NCI-H1417 (cell line): ENCODE measurements at regions not wholly inside any gene's neighbourhood (a gene's known extent, or its start where the extent isn't known, plus 50 kb on each side); places are given as distances from the start of the nearest gene placed in this dataset.

ENCODE experiments used
- DNase-seq, 3 experiments: peaks; one replicate each; lab custom pipeline; 2025; lab: John Stamatoyannopoulos, UW

DNA sequence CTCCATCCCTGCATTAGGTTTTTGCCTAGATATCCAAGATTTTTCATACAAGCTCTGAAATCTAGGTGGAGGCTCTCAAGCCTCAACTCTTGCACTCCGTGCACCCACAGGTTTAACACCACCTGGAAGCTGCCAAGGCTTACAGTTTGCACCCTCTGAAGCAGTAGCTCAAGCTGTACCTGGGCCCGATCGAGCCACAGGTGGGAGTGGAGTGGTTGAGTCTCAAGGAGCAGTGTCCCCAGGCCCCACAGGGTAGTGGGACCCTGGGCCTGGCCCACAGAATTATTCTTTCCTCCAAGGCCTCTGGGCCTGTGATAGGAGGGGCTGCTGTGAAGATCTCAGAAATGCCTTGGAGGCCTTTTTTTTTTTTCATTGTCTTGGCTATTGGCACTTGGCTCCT is 973.5 kb upstream of the MAP3K7 start:
- DNase-seq: no peak

DNA sequence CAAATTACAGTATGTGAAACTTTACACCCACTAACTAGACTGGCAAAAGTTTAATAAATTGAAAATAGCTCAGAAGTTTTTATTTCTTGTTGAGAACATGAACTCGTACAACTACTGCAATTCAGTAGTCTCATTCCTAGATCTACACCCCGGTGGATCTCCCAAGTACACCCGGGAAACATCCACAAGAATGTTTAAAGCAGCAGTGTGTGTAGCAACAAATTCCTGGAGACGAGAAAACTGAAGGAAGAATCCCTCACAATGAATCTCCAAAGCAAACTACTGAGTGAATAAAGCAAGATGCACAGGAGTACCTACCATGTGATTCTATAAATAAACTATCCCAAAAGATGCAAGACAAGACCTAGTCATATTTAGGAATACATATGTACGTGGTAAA is 954.0 kb upstream of the MAP3K7 start:
- no peak for DNase-seq

DNA sequence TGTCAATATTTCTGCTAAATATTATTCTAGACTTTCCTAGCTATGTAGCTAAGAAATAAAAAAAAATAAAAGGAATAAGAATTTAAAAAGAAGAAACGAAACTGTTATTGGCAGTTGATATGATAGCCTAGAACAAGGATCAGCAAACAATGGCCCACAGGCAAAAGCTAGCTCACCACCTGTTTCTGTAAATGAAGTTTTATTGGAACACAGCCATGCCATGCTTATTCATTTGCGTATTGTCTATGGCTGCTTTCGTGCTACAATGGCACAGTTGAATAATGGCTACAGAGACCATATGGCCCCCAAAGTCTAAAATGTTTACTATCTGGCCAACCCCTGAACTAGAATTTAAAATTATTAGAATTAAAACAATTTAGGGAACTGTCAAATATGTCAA is 952.6 kb upstream of the MAP3K7 start:
- DNase-seq: no peak

DNA sequence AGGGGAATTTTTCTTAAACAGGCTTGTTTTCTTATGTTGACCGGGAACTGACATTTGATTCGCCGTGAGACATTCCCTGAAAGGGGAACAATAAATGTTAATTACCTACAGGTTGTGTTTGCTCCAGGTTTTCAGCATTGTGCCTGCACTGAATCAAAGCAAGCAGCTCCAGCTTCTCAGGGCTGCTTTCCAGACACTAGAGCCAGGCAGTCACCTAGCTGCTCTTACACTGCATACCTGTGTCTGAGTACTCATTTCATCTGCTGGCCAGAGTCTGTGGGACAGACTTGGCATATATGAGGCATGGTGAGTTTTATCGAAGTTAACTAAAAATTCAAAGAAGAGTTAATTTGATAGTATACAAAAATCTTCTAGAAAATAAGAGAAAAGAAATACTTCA is 951.8 kb upstream of the MAP3K7 start:
- DNase-seq: no peak

DNA sequence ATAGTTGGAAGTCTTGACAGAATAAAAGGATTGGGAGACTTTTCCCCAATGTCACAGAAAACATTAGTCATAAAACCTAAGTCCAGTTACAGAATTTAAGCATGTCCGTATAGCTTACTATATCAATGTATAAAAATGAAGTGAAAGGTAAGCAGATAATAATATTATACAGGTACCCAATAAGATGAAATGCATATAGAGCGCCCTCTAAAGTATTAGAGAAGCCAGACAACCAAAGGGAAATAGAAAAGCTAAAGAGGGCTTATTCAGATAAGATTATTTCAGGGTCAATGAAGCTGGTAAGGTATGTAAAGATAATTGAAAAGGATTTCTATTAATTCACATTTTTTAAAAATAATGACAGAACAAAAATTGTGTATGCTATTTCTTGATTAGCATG is 947.7 kb upstream of the MAP3K7 start:
- DNase-seq: no peak

DNA sequence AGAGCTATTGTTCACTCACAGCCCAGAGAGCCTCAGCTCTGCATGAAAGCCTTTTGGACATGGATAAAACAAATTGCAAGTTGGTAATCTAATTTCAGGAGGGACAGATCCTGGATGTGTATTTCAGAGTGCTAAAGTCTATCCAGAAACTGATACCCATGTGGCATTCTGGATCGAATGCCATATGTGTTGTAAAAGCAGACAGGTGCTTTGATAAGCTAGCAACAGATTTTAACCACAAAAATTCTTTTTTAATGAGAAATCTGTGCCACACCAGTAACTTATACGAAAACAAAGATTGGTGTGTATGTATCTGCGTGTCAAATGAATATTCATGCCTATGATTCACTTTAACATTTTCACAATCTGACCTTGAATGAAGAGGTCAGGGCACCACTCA is 936.6 kb upstream of the MAP3K7 start:
- DNase-seq: no peak

DNA sequence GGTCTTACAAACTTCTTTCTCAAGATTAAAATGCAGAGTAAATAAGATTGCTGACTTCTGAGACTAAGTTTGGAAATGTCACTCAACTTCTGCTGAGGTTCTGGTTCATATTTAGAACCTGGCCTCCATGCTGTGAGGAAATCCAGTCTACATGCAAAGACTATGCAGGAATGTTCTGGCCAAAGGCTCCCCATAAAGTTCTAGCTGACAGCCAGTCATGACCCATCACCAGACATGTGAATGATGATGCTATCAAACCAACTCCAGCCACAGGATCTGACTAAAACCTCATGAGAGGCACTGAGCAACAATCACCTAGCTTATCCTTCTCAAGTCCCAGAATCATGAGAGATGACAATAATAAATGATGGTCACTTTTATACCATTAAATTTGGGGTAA is 935.1 kb upstream of the MAP3K7 start:
- DNase-seq: no peak

DNA sequence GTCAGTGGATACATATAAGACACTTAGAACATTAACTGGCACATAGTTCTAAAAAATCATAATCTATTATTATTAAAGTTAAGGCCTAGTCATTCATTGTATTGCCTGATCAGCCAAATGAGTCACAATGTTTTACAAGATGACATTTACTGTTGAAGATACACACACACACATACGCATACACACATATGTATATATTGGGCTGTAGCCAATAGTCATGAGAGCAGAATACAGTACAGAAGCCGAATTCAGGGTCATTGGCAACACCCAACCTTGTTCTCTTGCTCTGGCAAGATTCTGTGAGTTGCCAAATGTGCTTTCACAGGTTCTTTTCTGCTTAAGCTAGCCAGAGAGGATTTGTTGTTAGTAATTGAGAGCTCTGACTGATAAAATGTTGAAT is 922.8 kb upstream of the MAP3K7 start:
- no peak for DNase-seq

DNA sequence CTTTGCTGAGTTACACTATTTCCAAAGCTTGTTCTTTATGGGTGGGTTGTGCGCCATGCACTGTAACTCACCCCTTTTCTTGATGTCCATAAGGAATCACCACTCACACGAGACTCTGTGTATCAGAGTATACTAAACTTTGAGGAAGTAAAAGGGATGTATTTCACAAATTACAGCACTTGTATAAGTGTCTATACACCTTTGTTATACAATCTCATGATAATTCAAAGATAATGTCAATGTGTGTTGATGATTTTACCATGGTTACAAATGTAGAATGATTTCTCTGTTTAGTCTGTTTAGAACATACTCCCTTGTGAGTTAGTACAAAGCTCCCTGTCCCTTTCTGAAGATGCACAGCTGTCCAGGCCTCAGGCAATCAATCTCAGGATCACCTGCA is 922.2 kb upstream of the MAP3K7 start:
- DNase-seq: no peak

DNA sequence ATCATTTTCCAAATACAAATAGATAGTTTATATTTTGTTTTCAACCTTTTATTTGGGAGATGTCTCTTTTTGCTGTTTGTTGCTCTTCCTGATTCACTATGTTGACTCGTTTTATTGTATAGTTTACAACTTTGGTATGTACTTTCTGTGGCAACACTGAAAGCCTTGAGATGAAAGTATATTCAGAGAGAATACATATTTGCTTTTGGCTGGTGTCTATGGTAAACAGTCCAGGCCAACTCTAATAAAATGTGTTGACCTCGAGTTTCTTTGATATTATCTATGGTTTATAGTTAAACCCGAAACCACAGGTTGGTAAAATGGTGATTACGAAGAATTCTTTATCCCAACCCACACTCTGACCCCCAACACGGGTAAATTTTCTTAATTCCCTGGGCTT is 919.6 kb upstream of the MAP3K7 start:
- DNase-seq: no peak

DNA sequence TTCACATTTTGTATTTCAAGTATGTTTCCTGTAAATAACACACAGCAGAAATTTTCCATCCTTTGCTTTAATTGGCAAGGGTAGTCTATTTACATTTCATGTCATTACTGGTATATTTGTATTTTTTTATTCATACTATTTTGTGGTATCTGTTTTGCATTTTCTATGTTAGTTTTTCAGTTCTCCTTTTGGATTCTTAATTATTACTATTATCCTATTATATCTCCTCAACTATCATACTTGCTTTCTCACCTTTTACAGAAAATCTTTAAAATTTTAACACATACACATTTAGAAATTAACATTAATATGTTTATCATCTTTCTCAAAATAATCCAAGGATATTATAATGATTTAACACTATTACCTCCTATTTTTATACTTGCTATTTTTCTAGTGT is 918.3 kb upstream of the MAP3K7 start:
- DNase-seq: no peak

DNA sequence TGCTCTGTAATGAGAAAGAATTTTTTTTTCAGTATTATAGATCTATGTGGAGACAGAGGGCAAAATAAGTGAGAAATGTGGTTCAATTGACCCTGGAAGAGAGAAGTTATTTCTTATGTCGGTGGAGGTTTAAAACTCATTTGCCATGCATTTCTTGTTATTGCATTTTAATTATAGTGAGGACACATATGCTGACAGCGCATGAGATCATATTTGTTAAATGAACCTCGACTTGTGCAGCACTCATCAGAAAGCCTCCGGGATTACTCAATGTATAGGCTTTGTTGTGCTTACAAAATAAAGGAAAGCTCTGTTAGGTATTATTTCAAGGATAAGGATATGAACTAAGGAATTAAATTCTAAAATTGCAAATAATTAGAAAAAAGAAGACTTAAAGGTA is 915.1 kb upstream of the MAP3K7 start:
- DNase-seq: no peak

DNA sequence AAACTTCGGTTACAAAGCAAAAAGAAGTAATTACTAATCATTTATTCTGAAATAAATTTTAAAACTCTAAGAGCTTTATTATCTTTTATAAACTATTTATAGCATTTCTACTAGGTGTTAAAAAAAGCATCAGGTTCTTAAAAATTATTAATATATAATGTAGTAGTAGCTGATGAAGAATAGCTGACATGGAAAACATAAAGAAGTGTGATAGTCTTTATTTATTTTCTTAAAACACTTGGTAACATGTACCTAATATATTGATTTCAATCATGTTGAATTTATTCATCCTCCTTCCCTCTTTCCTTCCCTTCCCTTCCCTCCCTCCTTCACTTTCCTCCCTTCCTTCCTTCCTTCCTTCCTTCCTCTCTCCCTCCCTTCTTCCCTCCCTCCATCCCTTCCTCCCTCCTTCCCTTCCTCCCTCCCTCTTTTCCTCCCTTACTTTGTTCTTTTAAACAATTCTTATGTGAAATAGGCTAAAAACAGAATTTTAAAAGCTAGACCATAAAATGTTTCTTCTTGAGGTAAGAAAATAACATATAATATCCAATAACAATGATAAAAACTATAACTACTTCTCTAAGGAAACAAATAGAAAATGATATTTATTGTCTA is 913.9 kb upstream of the MAP3K7 start:
- no peak for DNase-seq

DNA sequence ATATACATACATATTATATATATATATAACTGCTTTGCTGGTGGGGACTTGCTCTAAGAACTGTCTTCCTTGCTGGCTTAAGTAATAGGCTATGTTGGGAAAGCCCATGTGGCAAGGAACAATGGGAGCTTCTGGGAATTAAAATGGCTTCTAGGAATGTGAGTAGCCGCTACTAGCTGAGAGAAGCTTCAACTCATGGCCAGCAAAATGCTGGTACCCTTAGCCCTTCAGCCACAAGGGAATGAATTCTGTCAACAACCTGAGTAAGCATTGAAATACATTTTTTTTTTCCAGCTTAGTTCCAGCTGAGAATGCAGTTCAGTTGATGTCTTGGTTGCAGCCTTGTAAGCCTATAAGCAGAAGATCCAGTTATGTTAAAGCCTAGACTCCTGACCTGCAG is 911.7 kb upstream of the MAP3K7 start:
- DNase-seq: no peak

DNA sequence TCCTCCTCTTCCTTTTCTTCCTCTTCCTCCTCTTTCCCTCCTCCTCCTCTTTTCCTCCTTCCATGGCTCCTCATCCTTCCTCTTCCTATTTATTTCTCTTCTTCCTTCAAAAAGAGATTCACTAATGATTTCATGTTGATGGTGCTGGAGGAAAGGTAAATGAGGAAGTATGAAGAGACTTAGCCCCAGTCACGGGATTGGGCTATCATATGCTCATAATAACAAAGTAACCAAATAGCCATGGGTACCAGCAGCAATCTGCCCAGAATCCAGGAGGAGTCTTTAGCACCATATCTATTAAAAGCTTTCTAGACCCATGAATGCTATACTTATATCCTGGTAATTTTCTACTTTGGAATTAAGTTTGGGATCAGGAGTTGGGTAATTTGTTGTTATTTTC is 910.9 kb upstream of the MAP3K7 start:
- no peak for DNase-seq

DNA sequence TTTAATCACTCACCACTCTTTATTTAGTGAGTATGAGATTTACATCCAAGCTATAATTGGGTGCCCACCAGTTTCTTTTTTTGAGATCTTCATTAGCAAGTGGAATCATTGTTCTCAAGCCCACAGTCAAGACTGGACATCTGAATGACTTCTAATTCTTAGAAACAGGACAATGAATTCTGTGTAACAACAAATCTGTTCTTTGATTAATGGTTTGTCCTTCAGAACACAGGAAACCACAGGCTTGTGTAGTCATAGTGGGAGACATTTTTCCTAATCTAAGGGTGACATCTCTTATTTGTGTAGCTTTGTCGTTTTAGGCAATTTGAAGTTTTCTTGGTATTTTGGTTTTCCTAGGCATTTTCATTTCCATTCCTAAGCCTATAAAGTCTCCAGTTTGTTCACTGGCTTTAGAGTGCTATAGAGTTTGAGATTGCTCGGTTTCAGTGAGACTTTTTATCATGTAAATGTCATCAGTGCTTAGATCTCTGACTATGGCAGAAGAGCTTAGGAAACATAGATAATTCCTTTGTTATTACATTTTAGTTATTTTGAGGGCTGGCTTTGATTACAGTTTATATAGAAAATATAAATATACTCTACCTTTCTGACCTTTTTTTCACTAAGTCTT is 903.9 kb upstream of the MAP3K7 start:
- no peak for DNase-seq

DNA sequence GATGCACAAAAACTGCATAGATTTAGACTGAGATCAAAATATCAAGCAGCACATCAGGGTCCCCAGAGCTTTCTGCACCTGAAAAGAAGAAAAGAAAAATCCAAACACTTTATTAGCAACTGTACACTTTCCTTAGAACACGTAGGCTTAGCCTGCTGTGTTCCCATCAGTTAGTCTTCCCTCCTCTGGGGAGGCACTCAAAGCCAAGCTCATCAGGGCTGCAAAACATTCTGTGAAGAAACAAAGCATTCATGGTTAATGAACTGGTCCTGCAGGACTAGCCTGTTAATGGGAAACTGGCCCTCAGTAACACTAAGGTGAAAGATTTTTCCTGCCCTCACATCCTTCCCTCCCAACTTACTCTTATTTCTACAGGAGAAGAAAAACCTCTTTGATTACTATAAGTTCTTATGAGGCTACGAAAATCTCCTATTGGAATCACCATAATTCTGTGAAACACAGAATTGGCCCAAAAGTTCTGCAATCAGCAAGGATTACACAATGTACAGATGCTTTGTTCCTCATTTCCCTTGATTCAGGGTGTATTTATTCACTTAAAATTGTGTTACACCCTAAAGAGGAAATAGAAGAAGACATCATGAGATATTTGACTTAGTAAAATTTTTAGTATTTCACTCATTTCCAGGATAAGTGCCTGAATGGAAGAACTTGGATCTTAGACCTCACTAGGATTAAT is 901.0 kb upstream of the MAP3K7 start:
- DNase-seq: no peak

DNA sequence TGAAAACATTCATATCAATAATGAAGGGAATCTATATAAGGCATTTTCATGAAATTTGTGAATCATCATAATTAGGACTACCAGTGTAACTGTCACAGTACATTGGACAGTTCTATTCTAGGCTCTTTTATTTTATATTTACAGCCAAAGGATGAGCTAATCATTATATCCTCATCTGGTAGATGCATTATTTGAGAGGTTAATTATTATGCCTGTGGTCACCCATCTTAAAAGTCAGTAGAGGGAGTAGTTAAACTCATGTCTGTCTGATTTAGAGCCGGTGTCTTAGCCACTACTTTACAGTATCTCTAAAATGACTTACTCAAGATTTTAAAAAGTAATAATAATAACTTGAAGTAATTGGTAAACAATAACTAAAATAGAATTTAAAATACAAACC is 899.3 kb upstream of the MAP3K7 start:
- no peak for DNase-seq

DNA sequence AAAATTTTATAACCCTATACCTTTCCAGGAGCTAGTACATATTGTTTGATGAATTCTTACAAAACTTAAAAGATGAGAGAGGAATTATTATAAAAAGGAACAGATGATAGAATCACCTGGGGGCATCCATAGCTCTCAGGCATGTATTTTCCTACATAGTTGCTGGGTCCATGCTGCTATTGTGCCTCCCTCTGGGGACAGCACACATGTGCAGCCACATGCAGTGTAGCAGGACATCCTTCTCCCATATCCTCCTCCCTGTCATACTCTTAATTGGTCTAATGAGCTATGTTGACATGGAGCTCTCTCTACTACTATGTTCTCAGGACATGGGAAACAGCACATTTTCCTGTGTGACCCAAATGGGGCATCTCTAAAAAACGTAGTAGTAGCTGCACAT is 898.2 kb upstream of the MAP3K7 start:
- DNase-seq: no peak

DNA sequence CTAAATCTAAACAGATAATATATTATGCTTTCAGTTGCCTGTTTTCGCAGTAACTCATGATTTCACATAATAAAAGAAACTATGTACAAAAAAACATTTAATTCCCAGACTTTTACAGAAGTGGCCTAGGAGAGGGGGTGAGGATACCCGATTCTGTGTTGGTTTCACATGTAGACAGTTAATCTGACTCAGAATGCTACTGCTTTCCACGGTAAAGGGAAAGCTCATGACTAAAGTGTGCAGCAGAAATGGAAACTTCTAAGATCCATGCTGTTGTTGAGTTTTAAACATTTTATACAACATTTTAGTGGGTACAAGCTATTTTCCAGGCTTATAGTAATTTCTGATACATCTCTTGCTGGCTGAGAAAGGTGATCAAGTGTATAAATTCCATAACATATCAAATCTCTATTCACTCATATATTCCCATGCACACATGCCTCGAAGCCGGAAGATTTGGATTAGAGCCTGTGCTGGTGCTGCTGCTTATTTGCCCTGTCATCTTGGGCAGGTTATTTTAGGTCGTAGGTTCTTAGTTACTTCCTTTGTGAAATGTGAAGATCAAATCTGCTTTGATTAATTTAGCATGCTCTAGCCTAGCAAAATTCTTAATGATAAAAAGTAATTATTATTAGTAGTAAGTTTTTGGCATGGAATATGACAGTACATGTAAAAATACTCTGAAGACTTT is 896.7 kb upstream of the MAP3K7 start:
- no peak for DNase-seq

DNA sequence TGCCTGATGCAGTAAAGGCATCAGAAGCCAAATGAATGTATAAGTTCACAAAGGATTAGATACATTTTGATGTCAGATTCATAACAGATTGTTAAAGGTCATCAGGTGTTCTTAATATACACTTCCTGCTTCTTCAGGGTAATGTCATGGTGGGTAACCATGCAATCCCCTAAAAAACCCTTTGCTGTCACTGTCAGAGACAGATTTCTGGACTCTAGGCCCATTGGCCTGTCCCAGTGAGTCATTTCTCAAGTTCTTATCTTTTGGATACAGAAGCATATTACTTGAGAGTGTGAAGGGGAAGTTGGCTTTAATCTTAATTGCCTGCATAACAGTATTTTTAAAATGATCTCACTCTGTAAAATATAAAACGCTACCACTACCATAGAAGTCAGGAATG is 895.6 kb upstream of the MAP3K7 start:
- no peak for DNase-seq

DNA sequence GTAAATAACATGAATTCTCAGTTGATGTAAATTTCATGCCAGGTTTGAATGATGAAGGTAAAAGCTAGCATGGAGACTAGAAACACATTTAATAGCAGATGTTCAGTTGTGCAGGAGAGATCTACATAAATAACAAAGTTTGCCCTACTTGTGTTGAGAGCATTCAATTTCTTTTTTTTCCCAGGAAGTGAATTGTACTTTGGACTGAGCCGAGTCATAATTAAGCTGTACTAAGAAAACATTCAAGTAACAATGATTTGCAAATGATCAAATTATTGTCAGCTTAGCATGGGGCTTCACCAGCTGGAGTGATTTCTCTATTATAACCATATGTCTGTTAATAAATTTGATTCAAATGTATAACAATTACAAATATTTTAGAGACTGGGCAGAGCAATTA is 893.5 kb upstream of the MAP3K7 start:
- peak in 1 of 3 experiments; percentile 56 for DNase-seq

DNA sequence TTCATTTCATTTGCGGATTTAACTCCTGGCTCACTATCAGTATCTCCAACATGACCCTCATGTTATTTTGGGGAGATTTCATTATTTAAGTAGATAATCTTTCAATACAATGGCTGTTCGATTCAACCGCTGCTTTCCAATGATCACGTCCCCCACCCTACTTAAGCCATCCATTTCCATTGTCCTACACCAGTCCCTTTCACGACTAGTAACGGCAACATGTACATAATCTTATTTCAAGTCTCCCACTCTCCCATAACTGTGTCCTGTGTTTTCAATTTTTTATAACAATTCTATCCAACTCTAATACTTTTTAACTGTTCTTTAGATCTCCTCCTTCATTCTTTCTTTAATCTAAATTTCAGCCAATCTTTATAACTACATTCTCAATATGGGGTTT is 890.8 kb upstream of the MAP3K7 start:
- no peak for DNase-seq
